ENCODE measurements at regions not wholly inside any gene's neighbourhood (a gene's known extent, or its start where the extent isn't known, plus 50 kb on each side); places are given as distances from the start of the nearest gene placed in this dataset.

DNA sequence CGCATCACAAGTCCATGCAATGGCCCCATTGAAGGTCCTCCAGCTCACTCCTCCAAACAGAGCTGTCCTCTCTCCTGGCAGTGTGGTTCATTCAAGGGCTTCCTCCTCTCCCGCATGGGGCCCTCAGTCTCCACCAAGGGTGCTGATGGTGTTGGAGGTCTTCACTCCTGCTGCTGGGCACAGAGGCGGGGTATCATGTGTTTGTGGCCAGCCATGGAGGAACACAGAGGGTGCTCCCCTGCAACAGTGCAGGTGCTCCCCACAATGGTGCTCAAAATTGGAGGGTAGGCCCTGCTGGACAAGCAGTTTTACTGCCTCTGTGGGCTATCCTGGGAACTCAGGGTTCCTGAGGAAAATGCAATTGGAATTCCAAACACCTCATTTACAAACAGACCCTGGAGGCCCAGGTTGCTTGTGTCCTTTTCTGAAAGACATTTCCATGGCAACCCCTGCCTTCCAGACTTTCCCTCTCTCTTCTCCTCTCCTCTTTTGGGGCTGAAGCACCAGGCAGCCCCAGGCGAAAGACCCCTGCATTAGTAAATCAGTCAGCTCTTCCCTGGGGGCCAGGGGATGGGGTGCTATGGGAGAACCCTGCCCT lies 256.0 kb downstream of the HAUS1 start:
- no peak for TF ChIP-seq ZNF510 (tag by site-specific recombination; IDR thresholded peaks at IDR 0.05; ENCODE audit: insufficient replicate concordance)
- TF ChIP-seq, protein P1, sequence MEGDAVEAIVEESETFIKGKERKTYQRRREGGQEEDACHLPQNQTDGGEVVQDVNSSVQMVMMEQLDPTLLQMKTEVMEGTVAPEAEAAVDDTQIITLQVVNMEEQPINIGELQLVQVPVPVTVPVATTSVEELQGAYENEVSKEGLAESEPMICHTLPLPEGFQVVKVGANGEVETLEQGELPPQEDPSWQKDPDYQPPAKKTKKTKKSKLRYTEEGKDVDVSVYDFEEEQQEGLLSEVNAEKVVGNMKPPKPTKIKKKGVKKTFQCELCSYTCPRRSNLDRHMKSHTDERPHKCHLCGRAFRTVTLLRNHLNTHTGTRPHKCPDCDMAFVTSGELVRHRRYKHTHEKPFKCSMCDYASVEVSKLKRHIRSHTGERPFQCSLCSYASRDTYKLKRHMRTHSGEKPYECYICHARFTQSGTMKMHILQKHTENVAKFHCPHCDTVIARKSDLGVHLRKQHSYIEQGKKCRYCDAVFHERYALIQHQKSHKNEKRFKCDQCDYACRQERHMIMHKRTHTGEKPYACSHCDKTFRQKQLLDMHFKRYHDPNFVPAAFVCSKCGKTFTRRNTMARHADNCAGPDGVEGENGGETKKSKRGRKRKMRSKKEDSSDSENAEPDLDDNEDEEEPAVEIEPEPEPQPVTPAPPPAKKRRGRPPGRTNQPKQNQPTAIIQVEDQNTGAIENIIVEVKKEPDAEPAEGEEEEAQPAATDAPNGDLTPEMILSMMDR (tag by site-specific recombination; IDR thresholded peaks at IDR 0.05) = no peak
- no peak for TF ChIP-seq ZNF274 (IDR thresholded peaks at IDR 0.05; ENCODE audit: low read length)
- TF ChIP-seq ZNF274 (tag by site-specific recombination; IDR thresholded peaks at IDR 0.05; ENCODE audit: borderline replicate concordance) = no peak
- TF ChIP-seq TCF7L2 (IDR thresholded peaks at IDR 0.05; ENCODE audit: borderline replicate concordance, low read depth, low read length) = no peak
- TF ChIP-seq ZNF23 (tag by site-specific recombination; IDR thresholded peaks at IDR 0.05; ENCODE audit: borderline replicate concordance) = no peak
- TF ChIP-seq HOXA7 (CRISPR knock-in tag; IDR thresholded peaks at IDR 0.05; ENCODE audit: borderline replicate concordance) = no peak
- no peak for TF ChIP-seq GLIS2 (tag by site-specific recombination; IDR thresholded peaks at IDR 0.05)
- TF ChIP-seq RBAK (tag by site-specific recombination; IDR thresholded peaks at IDR 0.05) = no peak
- TF ChIP-seq ZFP69B (tag by site-specific recombination; IDR thresholded peaks at IDR 0.05) = no peak
